Loucy (cell line): ENCODE measurements at regions not wholly inside any gene's neighbourhood (a gene's known extent, or its start where the extent isn't known, plus 50 kb on each side); places are given as distances from the start of the nearest gene placed in this dataset.
"Not testable (repeated sequence)": the region's sequence is repeated elsewhere in the genome, so short reads cannot be mapped to it uniquely, and the experiment has no call there.

ENCODE experiments used
- H2AFZ ChIP-seq: fragments of 200-600 bp; sonication (generic); 2 replicates; pipeline ENCODE4 v1.6.0; 2016; ENCODE audit warnings: antibody characterized with exemption, mild to moderate bottlenecking, low read length, moderate library complexity
- H3F3A ChIP-seq: fragments of 200-600 bp; 2 replicates; pipeline ENCODE4 v1.6.0; 2016; ENCODE audit warnings: antibody characterized with exemption, low read depth, mild to moderate bottlenecking
- H3K27me3 ChIP-seq: fragments of 200-600 bp; sonication (generic); 2 replicates; pipeline ENCODE4 v1.6.1; 2014; ENCODE audit warnings: low read length, mild to moderate bottlenecking; ENCODE audit not compliant: insufficient read depth, poor library complexity, severe bottlenecking
- H3K36me3 ChIP-seq: fragments of 200-600 bp; sonication (generic); 2 replicates; pipeline ENCODE4 v1.6.1; 2016; ENCODE audit warnings: low read length; ENCODE audit not compliant: insufficient read depth
- H3K4me1 ChIP-seq: fragments of 200-600 bp; sonication (generic); 2 replicates; pipeline ENCODE4 v1.5.1; 2014; ENCODE audit warnings: low read length, mild to moderate bottlenecking; ENCODE audit not compliant: insufficient read depth, poor library complexity, severe bottlenecking
- H3K4me2 ChIP-seq: fragments of 200-600 bp; sonication (generic); 2 replicates; pipeline ENCODE4 v1.6.0; 2014; ENCODE audit warnings: antibody characterized with exemption, low read length, low read depth, mild to moderate bottlenecking; ENCODE audit not compliant: poor library complexity, severe bottlenecking
- H3K4me3 ChIP-seq: fragments of 200-600 bp; sonication (generic); 2 replicates; pipeline ENCODE4 v1.5.1; 2014; ENCODE audit warnings: low read length, mild to moderate bottlenecking, mixed read lengths; ENCODE audit not compliant: poor library complexity, severe bottlenecking
- H3K79me2 ChIP-seq: fragments of 200-600 bp; sonication (generic); 2 replicates; pipeline ENCODE4 v1.6.1; 2014; ENCODE audit warnings: low read length; ENCODE audit not compliant: insufficient read depth
- H3K9ac ChIP-seq: fragments of 200-600 bp; sonication (generic); 2 replicates; pipeline ENCODE4 v1.6.0; 2014; ENCODE audit warnings: mild to moderate bottlenecking, low read depth, low read length, moderate library complexity; ENCODE audit not compliant: poor library complexity, severe bottlenecking
- H3K9me2 ChIP-seq: fragments of 200-600 bp; sonication (generic); replicated peaks from 2 replicates; pipeline ENCODE4 v1.6.1; 2016; ENCODE audit warnings: low read depth, low read length, mixed read lengths
- H3K9me3 ChIP-seq: fragments of 200-600 bp; sonication (generic); 2 replicates; pipeline ENCODE4 v1.6.1; 2014; ENCODE audit warnings: mild to moderate bottlenecking, antibody characterized with exemption, low read length, low read depth; ENCODE audit not compliant: insufficient read depth
- H4K20me1 ChIP-seq: fragments of 200-600 bp; sonication (generic); 2 replicates; pipeline ENCODE4 v1.6.0; 2014; ENCODE audit warnings: antibody characterized with exemption, low read length, mild to moderate bottlenecking; ENCODE audit not compliant: insufficient read depth, poor library complexity, severe bottlenecking
- EZH2phosphoT487 ChIP-seq: fragments of 200-600 bp; IDR thresholded peaks from 2 replicates; pipeline ENCODE4 v1.6.1; 2018; ENCODE audit warnings: antibody characterized with exemption, mild to moderate bottlenecking, moderate library complexity, borderline replicate concordance
- TF ChIP-seq, protein P1 (sequence below): fragments of 200-600 bp; sonication (generic); conservative IDR thresholded peaks from 2 replicates; pipeline ENCODE4 v1.5.1; 2014; ENCODE audit warnings: mild to moderate bottlenecking, antibody characterized with exemption, low read length

DNA sequence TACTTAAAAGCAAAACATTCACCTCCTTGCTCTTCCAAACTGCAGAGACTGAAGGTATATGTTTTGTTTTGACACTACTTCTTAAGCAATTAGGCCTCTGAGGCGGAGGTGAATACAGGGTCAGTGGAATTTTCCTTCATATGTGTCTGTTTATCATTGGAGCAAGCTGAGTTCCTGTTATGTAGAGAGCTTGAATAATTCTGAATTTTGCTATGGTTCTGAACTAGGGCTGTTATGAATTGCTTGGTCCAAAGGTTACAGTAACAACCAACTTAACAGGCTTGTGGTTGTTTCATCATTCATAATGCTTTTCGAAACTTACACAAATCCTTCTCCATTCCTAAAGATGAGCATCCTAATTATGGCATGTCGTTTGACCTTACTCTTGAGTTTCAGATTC lies 444.6 kb upstream of the MEF2C start:
- no peaks in the 10 kb centered on the region for H3K79me2 ChIP-seq
- no peak for TF ChIP-seq EZH2phosphoT487
- TF ChIP-seq, protein P1, sequence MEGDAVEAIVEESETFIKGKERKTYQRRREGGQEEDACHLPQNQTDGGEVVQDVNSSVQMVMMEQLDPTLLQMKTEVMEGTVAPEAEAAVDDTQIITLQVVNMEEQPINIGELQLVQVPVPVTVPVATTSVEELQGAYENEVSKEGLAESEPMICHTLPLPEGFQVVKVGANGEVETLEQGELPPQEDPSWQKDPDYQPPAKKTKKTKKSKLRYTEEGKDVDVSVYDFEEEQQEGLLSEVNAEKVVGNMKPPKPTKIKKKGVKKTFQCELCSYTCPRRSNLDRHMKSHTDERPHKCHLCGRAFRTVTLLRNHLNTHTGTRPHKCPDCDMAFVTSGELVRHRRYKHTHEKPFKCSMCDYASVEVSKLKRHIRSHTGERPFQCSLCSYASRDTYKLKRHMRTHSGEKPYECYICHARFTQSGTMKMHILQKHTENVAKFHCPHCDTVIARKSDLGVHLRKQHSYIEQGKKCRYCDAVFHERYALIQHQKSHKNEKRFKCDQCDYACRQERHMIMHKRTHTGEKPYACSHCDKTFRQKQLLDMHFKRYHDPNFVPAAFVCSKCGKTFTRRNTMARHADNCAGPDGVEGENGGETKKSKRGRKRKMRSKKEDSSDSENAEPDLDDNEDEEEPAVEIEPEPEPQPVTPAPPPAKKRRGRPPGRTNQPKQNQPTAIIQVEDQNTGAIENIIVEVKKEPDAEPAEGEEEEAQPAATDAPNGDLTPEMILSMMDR: no peak
- H3K27me3 ChIP-seq: no peaks in the 10 kb centered on the region
- no peaks in the 10 kb centered on the region for H3K4me1 ChIP-seq
- no peak overlapping the region for H3K4me2 ChIP-seq
- no peaks in the 10 kb centered on the region for H3K9me2 ChIP-seq
- H3K9ac ChIP-seq: no peak overlapping the region
- H4K20me1 ChIP-seq: no peaks in the 10 kb centered on the region
- H2AFZ ChIP-seq: no peak overlapping the region
- no peak overlapping the region for H3K4me3 ChIP-seq
- H3K9me3 ChIP-seq: no peaks in the 10 kb centered on the region
- H3F3A ChIP-seq: no peaks in the 10 kb centered on the region
- H3K36me3 ChIP-seq: no peaks in the 10 kb centered on the region

DNA sequence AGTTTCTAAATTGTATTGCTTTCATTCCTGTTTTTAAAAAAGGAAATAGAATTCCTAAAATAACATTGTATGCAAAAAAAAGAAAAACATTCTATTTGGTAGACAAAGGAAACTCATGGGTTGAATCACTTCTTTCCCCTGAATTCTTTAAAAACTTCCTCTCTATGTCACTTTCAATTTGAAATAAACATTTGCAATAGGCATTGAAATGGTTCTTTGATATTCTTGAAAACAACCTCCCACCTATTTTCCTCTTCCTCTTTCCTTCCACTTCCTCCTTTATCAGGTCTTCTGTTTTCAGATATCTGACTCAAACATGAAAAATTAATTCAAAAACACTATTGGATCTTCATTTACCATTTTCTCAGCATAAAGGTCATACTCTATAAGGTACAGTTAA lies 442.0 kb upstream of the MEF2C start:
- Histone ChIP-seq H3K27me3 (no peaks in the 10 kb centered on the region), H3K4me3 (no peak overlapping the region), H2AFZ (no peak overlapping the region), H3K4me1 (no peaks in the 10 kb centered on the region), H3K79me2 (no peaks in the 10 kb centered on the region), H4K20me1 (no peaks in the 10 kb centered on the region), H3K9me3 (no peaks in the 10 kb centered on the region), H3F3A (no peaks in the 10 kb centered on the region), H3K9me2 (no peaks in the 10 kb centered on the region), H3K36me3 (no peaks in the 10 kb centered on the region), H3K4me2 (no peak overlapping the region), H3K9ac (no peak overlapping the region)
- TF ChIP-seq EZH2phosphoT487: no peak
- TF ChIP-seq, protein P1: no peak

- H3K9me2 ChIP-seq: no peaks in the 10 kb centered on the region
- no peak for TF ChIP-seq EZH2phosphoT487
- no peak overlapping the region for H2AFZ ChIP-seq
- H3K4me2 ChIP-seq: no peak overlapping the region
- H4K20me1 ChIP-seq: no peaks in the 10 kb centered on the region
- H3K79me2 ChIP-seq: no peaks in the 10 kb centered on the region
- no peaks in the 10 kb centered on the region for H3K4me1 ChIP-seq
- H3K9ac ChIP-seq: no peak overlapping the region
- no peaks in the 10 kb centered on the region for H3K27me3 ChIP-seq
- H3F3A ChIP-seq: no peaks in the 10 kb centered on the region
- no peak overlapping the region for H3K4me3 ChIP-seq
- H3K9me3 ChIP-seq: no peaks in the 10 kb centered on the region
- H3K36me3 ChIP-seq: no peaks in the 10 kb centered on the region
Observed at GRCh38 chr5:89320421-89321277, 437.7 kb upstream of the MEF2C start.

- H3K9me2 ChIP-seq, H3F3A ChIP-seq, H4K20me1 ChIP-seq, H2AFZ ChIP-seq, H3K9ac ChIP-seq, H3K4me3 ChIP-seq, H3K36me3 ChIP-seq, H3K27me3 ChIP-seq, H3K79me2 ChIP-seq, H3K9me3 ChIP-seq, H3K4me2 ChIP-seq: not testable (repeated sequence)
- peaks cover 12% of the 10 kb centered on the region for H3K4me1 ChIP-seq
Observed at GRCh38 chr5:89317838-89318237, 434.9 kb upstream of the MEF2C start.
